ENCODE measurements at regions not wholly inside any gene's neighbourhood (a gene's known extent, or its start where the extent isn't known, plus 50 kb on each side); places are given as distances from the start of the nearest gene placed in this dataset.

DNA sequence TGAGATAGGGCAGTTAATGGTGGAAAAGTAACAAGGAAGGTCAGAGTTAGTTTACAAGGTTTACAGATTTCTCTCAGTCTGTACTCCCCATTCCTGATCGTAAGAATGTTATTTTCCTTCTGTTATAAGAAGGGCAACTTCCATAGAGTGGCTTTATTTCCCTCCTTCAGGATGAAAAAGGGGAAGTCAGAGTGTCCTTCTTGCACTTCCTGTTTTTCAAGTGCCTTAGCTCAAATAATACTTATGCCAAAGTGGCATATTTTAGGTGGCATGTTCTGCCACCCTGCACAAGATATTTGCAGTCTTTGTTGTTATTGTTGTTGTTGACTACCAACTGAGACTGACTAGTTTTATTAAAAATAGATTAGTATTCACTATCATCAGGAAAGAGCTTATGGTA, 730.7 kb upstream of the ADGRL4 start:
- TF ChIP-seq, protein P1, sequence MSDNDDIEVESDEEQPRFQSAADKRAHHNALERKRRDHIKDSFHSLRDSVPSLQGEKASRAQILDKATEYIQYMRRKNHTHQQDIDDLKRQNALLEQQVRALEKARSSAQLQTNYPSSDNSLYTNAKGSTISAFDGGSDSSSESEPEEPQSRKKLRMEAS (IDR thresholded peaks at IDR 0.05): no peak
- no peak for TF ChIP-seq GABPA (IDR thresholded peaks at IDR 0.05 in 1 of 2, conservative IDR thresholded peaks at IDR 0.05 in 1 of 2)
- TF ChIP-seq, protein P2, sequence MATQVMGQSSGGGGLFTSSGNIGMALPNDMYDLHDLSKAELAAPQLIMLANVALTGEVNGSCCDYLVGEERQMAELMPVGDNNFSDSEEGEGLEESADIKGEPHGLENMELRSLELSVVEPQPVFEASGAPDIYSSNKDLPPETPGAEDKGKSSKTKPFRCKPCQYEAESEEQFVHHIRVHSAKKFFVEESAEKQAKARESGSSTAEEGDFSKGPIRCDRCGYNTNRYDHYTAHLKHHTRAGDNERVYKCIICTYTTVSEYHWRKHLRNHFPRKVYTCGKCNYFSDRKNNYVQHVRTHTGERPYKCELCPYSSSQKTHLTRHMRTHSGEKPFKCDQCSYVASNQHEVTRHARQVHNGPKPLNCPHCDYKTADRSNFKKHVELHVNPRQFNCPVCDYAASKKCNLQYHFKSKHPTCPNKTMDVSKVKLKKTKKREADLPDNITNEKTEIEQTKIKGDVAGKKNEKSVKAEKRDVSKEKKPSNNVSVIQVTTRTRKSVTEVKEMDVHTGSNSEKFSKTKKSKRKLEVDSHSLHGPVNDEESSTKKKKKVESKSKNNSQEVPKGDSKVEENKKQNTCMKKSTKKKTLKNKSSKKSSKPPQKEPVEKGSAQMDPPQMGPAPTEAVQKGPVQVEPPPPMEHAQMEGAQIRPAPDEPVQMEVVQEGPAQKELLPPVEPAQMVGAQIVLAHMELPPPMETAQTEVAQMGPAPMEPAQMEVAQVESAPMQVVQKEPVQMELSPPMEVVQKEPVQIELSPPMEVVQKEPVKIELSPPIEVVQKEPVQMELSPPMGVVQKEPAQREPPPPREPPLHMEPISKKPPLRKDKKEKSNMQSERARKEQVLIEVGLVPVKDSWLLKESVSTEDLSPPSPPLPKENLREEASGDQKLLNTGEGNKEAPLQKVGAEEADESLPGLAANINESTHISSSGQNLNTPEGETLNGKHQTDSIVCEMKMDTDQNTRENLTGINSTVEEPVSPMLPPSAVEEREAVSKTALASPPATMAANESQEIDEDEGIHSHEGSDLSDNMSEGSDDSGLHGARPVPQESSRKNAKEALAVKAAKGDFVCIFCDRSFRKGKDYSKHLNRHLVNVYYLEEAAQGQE (IDR thresholded peaks at IDR 0.05): no peak

Data from liver (tissue), 2 donors.